Neuronal stem cell (in vitro differentiated cells): ENCODE measurements at regions not wholly inside any gene's neighbourhood (a gene's known extent, or its start where the extent isn't known, plus 50 kb on each side); places are given as distances from the start of the nearest gene placed in this dataset.

Experiments used
- DNase-seq: peaks from one replicate; pipeline ENCODE4 v3.0.0-alpha.2; 2013; ENCODE audit warnings: low spot score
- H2AFZ ChIP-seq: one replicate; pipeline ENCODE4 v1.6.1; 2013; ENCODE audit warnings: mild to moderate bottlenecking, low read length, inconsistent platforms
- H2AK5ac ChIP-seq: 2 replicates; pipeline ENCODE4 v1.6.1; 2013; ENCODE audit warnings: low read depth, mild to moderate bottlenecking, inconsistent platforms, low read length, moderate library complexity, mixed read lengths
- H2BK120ac ChIP-seq: 2 replicates; pipeline ENCODE4 v1.6.1; 2013; ENCODE audit warnings: low read depth, mild to moderate bottlenecking, inconsistent platforms, low read length, moderate library complexity, mixed read lengths
- H2BK12ac ChIP-seq: one replicate; pipeline ENCODE4 v1.6.1; 2013; ENCODE audit warnings: low read length, inconsistent platforms
- H2BK15ac ChIP-seq: 2 replicates; pipeline ENCODE4 v1.6.1; 2013; ENCODE audit warnings: mild to moderate bottlenecking, low read length, inconsistent platforms, mixed read lengths
- H2BK5ac ChIP-seq: one replicate; pipeline ENCODE4 v1.6.1; 2013; ENCODE audit warnings: inconsistent platforms, mild to moderate bottlenecking, low read length, moderate library complexity
- H3K14ac ChIP-seq: one replicate; pipeline ENCODE4 v1.6.1; 2013; ENCODE audit warnings: low read length, inconsistent platforms
- H3K18ac ChIP-seq: 2 replicates; pipeline ENCODE4 v1.6.1; 2013; ENCODE audit warnings: low read length, inconsistent platforms
- H3K23ac ChIP-seq: 2 replicates; pipeline ENCODE4 v1.6.1; 2013; ENCODE audit warnings: low read depth, mild to moderate bottlenecking, mixed read lengths, low read length, inconsistent platforms; ENCODE audit not compliant: poor library complexity
- H3K27ac ChIP-seq: replicated peaks from 3 replicates; pipeline ENCODE4 v1.5.1; 2013; ENCODE audit warnings: low read length, inconsistent platforms
- H3K27me3 ChIP-seq, 3 experiments: 2 replicates each; pipeline ENCODE4 v1.6.1; 2013; ENCODE audit warnings: low read length in 3 of 3, mild to moderate bottlenecking in 2 of 3, inconsistent platforms in 1 of 3, low read depth in 1 of 3, mixed read lengths in 1 of 3, moderate library complexity in 1 of 3; ENCODE audit not compliant: control insufficient read depth in 3 of 3, insufficient read depth in 3 of 3
- H3K36me3 ChIP-seq, 2 donors: replicated peaks in 1 of 2; 2 replicates each; pipeline ENCODE4 v1.6.1; 2013; ENCODE audit warnings: low read length in 2 of 2; ENCODE audit not compliant: control insufficient read depth in 2 of 2, insufficient read depth in 2 of 2
- H3K4ac ChIP-seq: 2 replicates; pipeline ENCODE4 v1.6.1; 2013; ENCODE audit warnings: inconsistent platforms, mild to moderate bottlenecking, low read length, moderate library complexity
- H3K4me1 ChIP-seq, 2 donors: 1 replicate in 1 of 2; 2 replicates in 1 of 2; pipeline ENCODE4 v1.6.1; 2013; ENCODE audit warnings: low read length in 2 of 2, low read depth in 1 of 2; ENCODE audit not compliant: control insufficient read depth in 2 of 2, insufficient read depth in 1 of 2
- H3K4me2 ChIP-seq: one replicate; pipeline ENCODE4 v1.6.1; 2013; ENCODE audit warnings: mild to moderate bottlenecking, low read length, inconsistent platforms; ENCODE audit not compliant: insufficient read depth, poor library complexity, severe bottlenecking
- H3K4me3 ChIP-seq, 2 donors: 2 replicates each; pipeline ENCODE4 v1.5.1; 2013; ENCODE audit warnings: low read length in 2 of 2, mild to moderate bottlenecking in 2 of 2, inconsistent platforms in 1 of 2, moderate library complexity in 1 of 2
- H3K79me1 ChIP-seq: one replicate; pipeline ENCODE4 v1.6.1; 2013; ENCODE audit warnings: low read depth, mild to moderate bottlenecking, inconsistent platforms, low read length, moderate library complexity
- H3K9ac ChIP-seq: one replicate; pipeline ENCODE4 v1.6.1; 2013; ENCODE audit warnings: mild to moderate bottlenecking, low read depth, low read length, inconsistent platforms; ENCODE audit not compliant: poor library complexity
- H3K9me3 ChIP-seq, 2 donors: replicated peaks in 1 of 2; 2 replicates each; pipeline versions ENCODE3 to v1.6.1; 2013; ENCODE audit warnings: low read length in 2 of 2, mild to moderate bottlenecking in 2 of 2, inconsistent platforms in 1 of 2, low read depth in 1 of 2, mixed read lengths in 1 of 2, moderate library complexity in 1 of 2; ENCODE audit not compliant: control insufficient read depth in 2 of 2, insufficient read depth in 1 of 2
- H4K8ac ChIP-seq: one replicate; pipeline ENCODE4 v1.6.1; 2013; ENCODE audit warnings: low read depth, mild to moderate bottlenecking, inconsistent platforms, low read length, moderate library complexity
- H4K91ac ChIP-seq: one replicate; pipeline ENCODE4 v1.6.1; 2013; ENCODE audit warnings: low read length, low read depth, mild to moderate bottlenecking, inconsistent platforms; ENCODE audit not compliant: poor library complexity
- WGBS, 2 donors: extraction: QIAGEN DNeasy Blood & Tissue Kit; methylation state at CpG; one replicate each; pipeline ENCODE4 v1.1.7; 2013; ENCODE audit warnings: missing lambda C conversion rate in 2 of 2, mixed read lengths in 1 of 2; ENCODE audit not compliant: insufficient read length in 2 of 2, insufficient replicate concordance in 1 of 2; ENCODE audit errors: extremely low coverage in 2 of 2; 5-methylcytosine and 5-hydroxymethylcytosine counted together

GRCh38 chr13:86445206-86445605 lies 646.0 kb upstream of the SLITRK6 start:
- no peak for DNase-seq

DNA sequence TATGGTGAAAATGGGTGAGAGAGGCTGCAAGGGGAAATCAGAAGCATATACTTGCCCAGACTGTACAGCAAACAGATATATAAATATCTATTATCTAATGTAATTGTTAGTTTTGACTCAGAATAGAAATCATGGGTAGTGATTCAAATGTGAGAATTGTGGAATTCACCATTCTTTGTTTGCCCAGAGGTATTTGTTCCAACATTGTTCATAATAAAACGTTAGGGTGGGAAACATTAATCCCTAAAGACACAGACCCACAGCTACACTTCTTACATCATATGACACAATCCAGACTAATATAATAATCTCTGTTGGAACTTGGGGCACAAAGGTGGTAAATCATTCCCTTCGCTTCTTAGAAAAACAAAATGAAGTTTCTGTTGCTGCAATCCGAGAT lies 646.5 kb upstream of the SLITRK6 start:
- Histone ChIP-seq H2BK12ac (no peak overlapping the region), H3K27me3 (no peaks in the 10 kb centered on the region), H4K91ac (no peak overlapping the region), H3K4me2 (no peak overlapping the region), H3K9ac (no peak overlapping the region), H3K79me1 (no peaks in the 10 kb centered on the region), H2BK120ac (no peak overlapping the region), H3K4ac (no peak overlapping the region), H3K18ac (no peak overlapping the region), H3K4me1 (peaks cover 2 to 5% of the 10 kb centered on the region in 2 donors), H4K8ac (no peak overlapping the region), H3K4me3 (no peak overlapping the region), H2AFZ (peak overlapping the region; percentile 79), H3K23ac (no peak overlapping the region), H2BK5ac (no peak overlapping the region), H3K36me3 (no peaks in the 10 kb centered on the region), H3K14ac (no peak overlapping the region), H2AK5ac (no peak overlapping the region), H2BK15ac (no peak overlapping the region), H3K27ac (no peak overlapping the region), H3K9me3 (no peaks in the 10 kb centered on the region)
- no peak for DNase-seq
- WGBS, 2 donors: no CpG with 5 or more reads among the region's 3 CpGs

More at GRCh38 chr13:86445206-86445605, 646.0 kb upstream of the SLITRK6 start:
- H3K36me3 ChIP-seq: no peaks in the 10 kb centered on the region
- H3K9me3 ChIP-seq: no peaks in the 10 kb centered on the region
- no peak overlapping the region for H4K8ac ChIP-seq
- no peak overlapping the region for H3K27ac ChIP-seq
- H2BK12ac ChIP-seq: no peak overlapping the region
- no peak overlapping the region for H3K4ac ChIP-seq
- peaks cover 2 to 5% of the 10 kb centered on the region in 2 donors for H3K4me1 ChIP-seq
- no peak overlapping the region for H2BK120ac ChIP-seq
- no peak overlapping the region for H2BK15ac ChIP-seq
- H2AFZ ChIP-seq: no peak overlapping the region
- H3K79me1 ChIP-seq: no peaks in the 10 kb centered on the region
- WGBS, 2 donors: no CpG with 5 or more reads among the region's 1 CpG
- H2AK5ac ChIP-seq: no peak overlapping the region
- no peak overlapping the region for H2BK5ac ChIP-seq
- no peak overlapping the region for H3K4me2 ChIP-seq
- no peak overlapping the region for H3K9ac ChIP-seq
- no peak overlapping the region for H3K14ac ChIP-seq
- H3K23ac ChIP-seq: no peak overlapping the region
- H3K27me3 ChIP-seq: no peaks in the 10 kb centered on the region
- H3K18ac ChIP-seq: no peak overlapping the region
- H3K4me3 ChIP-seq: no peak overlapping the region
- H4K91ac ChIP-seq: no peak overlapping the region

GRCh38 chr13:86446311-86446710 lies 647.1 kb upstream of the SLITRK6 start:
- no peak overlapping the region for H3K4me3 ChIP-seq
- no peak for DNase-seq

DNA sequence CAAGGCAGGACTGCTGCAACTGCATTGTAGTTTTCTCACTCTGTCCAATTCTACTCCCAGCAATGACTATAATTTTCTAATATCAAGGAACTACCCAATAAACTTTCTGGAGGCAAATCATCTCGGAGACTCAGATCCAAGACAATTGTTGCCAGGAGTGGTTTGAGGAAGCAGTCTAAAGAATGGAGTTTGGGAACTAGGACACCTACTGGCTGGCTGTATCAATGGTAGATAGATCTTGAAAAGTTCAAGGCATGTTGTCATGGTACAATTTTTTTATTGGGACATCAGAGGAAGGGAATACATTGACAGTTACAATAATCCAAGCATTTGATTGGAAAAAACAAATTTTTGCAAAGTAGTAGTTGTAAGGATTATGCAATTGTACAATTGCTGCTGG lies 648.3 kb upstream of the SLITRK6 start:
- no peak for DNase-seq
- no CpG with 5 or more reads among the region's 1 CpG for WGBS, 2 donors
- H3K4me1 ChIP-seq: peaks cover 2 to 5% of the 10 kb centered on the region in 2 donors

More at GRCh38 chr13:86446311-86446710, 647.1 kb upstream of the SLITRK6 start:
- H3K27me3 ChIP-seq: no peaks in the 10 kb centered on the region
- no peak overlapping the region for H3K18ac ChIP-seq
- H3K36me3 ChIP-seq: no peaks in the 10 kb centered on the region
- no peaks in the 10 kb centered on the region for H3K79me1 ChIP-seq
- H2AFZ ChIP-seq: peak overlapping the region; percentile 79
- WGBS, 2 donors: no CpG with 5 or more reads among the region's 2 CpGs
- H2BK12ac ChIP-seq: no peak overlapping the region
- no peak overlapping the region for H3K23ac ChIP-seq
- no peak overlapping the region for H4K8ac ChIP-seq
- H3K4me1 ChIP-seq: peaks cover 2 to 5% of the 10 kb centered on the region in 2 donors
- no peak overlapping the region for H3K14ac ChIP-seq
- no peaks in the 10 kb centered on the region for H3K9me3 ChIP-seq
- H3K27ac ChIP-seq: no peak overlapping the region
- H2AK5ac ChIP-seq: no peak overlapping the region
- H3K4me2 ChIP-seq: no peak overlapping the region
- no peak overlapping the region for H4K91ac ChIP-seq
- H3K4ac ChIP-seq: no peak overlapping the region
- no peak overlapping the region for H3K9ac ChIP-seq
- no peak overlapping the region for H2BK120ac ChIP-seq
- H2BK15ac ChIP-seq: no peak overlapping the region
- no peak overlapping the region for H2BK5ac ChIP-seq

More for the DNA sequence above, 648.3 kb upstream of the SLITRK6 start:
- Histone ChIP-seq H2AFZ (peak overlapping the region; percentile 24), H3K9ac (no peak overlapping the region), H2BK5ac (no peak overlapping the region), H3K9me3 (no peaks in the 10 kb centered on the region), H3K14ac (no peak overlapping the region), H3K27me3 (no peaks in the 10 kb centered on the region), H2BK120ac (no peak overlapping the region), H3K27ac (no peak overlapping the region), H3K79me1 (no peaks in the 10 kb centered on the region), H3K23ac (no peak overlapping the region), H2AK5ac (no peak overlapping the region), H2BK15ac (no peak overlapping the region), H4K8ac (no peak overlapping the region), H3K4me2 (no peak overlapping the region), H4K91ac (no peak overlapping the region), H3K36me3 (no peaks in the 10 kb centered on the region), H3K4ac (no peak overlapping the region), H2BK12ac (no peak overlapping the region), H3K18ac (no peak overlapping the region), H3K4me3 (no peak overlapping the region)
